ENCODE measurements at regions not wholly inside any gene's neighbourhood (a gene's known extent, or its start where the extent isn't known, plus 50 kb on each side); places are given as distances from the start of the nearest gene placed in this dataset.

- TF ChIP-seq TEAD4 (IDR thresholded peaks at IDR 0.05) = no peak
- TF ChIP-seq FOXM1 (IDR thresholded peaks at IDR 0.05; ENCODE audit: borderline replicate concordance, low read depth) = no peak
- no peak for TF ChIP-seq TAF1 (IDR thresholded peaks at IDR 0.05; ENCODE audit: low read depth)
- no peak for TF ChIP-seq USF1 (IDR thresholded peaks at IDR 0.05)
- TF ChIP-seq REST (IDR thresholded peaks at IDR 0.05; ENCODE audit: low read depth) = no peak
- TF ChIP-seq RAD21 (IDR thresholded peaks at IDR 0.05; ENCODE audit: low read depth) = no peak
- no peak for TF ChIP-seq EP300 (IDR thresholded peaks at IDR 0.05; ENCODE audit: borderline replicate concordance)
- TF ChIP-seq MAX (IDR thresholded peaks at IDR 0.05) = no peak
- TF ChIP-seq ZBTB7A (IDR thresholded peaks at IDR 0.05; ENCODE audit: low read depth) = no peak
- no peak for TF ChIP-seq CEBPB (IDR thresholded peaks at IDR 0.05)
- no peak for TF ChIP-seq EGR1 (IDR thresholded peaks at IDR 0.05)
Measured at GRCh38 chr18:75652528-75652927, 225.0 kb upstream of the SMIM21 start.

Data from Ishikawa (cell line).